ENCODE measurements at regions not wholly inside any gene's neighbourhood (a gene's known extent, or its start where the extent isn't known, plus 50 kb on each side); places are given as distances from the start of the nearest gene placed in this dataset.

- no peak overlapping the region for H2BK20ac ChIP-seq (ENCODE audit: low read length)
- no peak for FAIRE-seq
- H4K91ac ChIP-seq (replicated peaks; ENCODE audit: insufficient read length, low read length), result no peak overlapping the region
- no peaks in the 10 kb centered on the region for H4K20me1 ChIP-seq (replicated peaks in 1 of 2; ENCODE audit: control insufficient read depth in 1 of 2, insufficient read depth in 2 of 2, low read length in 2 of 2)
- H2BK15ac ChIP-seq (ENCODE audit: low read length), result no peak overlapping the region
- H3K27me3 ChIP-seq (replicated peaks in 1 of 4; ENCODE audit: control insufficient read depth in 3 of 4, extremely low read depth in 1 of 4, insufficient read depth in 3 of 4, low read length in 3 of 4), result peaks cover 0 to 1% (median 0%) of the 10 kb centered on the region in 4 experiments; a peak in 1 of 7 replicates
- no peak for DNase-seq (ENCODE audit: low read depth in 1 of 2, low spot score in 2 of 2)
- ChIA-PET POLR2A (ENCODE audit: partially characterized antibody) (no interaction called here), CTCF (ENCODE audit: partially characterized antibody) (interaction anchor here (0.7 to 1.3 kb wide), 3 partner anchors 19 to 482 kb away, joined by 3 to 4 read pairs (median 4); no protein-coding TSS in a partner anchor)
- no peak overlapping the region for H3K18ac ChIP-seq (ENCODE audit: extremely low read depth, low read length)
- no peak overlapping the region for H2AFZ ChIP-seq (ENCODE audit: low read length)
- H3K4me1 ChIP-seq (replicated peaks in 1 of 4; ENCODE audit: control insufficient read depth in 3 of 4, insufficient read depth in 4 of 4, low read length in 3 of 4), result no peaks in the 10 kb centered on the region
- no peak overlapping the region for H4K5ac ChIP-seq (ENCODE audit: insufficient read length, low read depth, low read length)
- 97% methylated on average over 5 of the region's 5 CpGs; no CpG with 5 or more reads in 1 of the 2 experiments for WGBS, 2 experiments (ENCODE audit: extremely low coverage in 1 of 2, insufficient coverage in 1 of 2, insufficient read length in 1 of 2, insufficient replicate concordance in 2 of 2, low coverage in 1 of 2, low lambda C conversion rate in 2 of 2, missing lambda C conversion rate in 1 of 2)
- no peak overlapping the region for H2BK12ac ChIP-seq (ENCODE audit: low read depth, low read length)
- H3K4me3 ChIP-seq (ENCODE audit: extremely low read depth in 1 of 4, insufficient read depth in 2 of 4, low read depth in 3 of 4, low read length in 4 of 4), result no peak overlapping the region
- no peaks in the 10 kb centered on the region for H3K79me2 ChIP-seq (ENCODE audit: control insufficient read depth in 1 of 2, insufficient read depth in 2 of 2, low read length in 2 of 2)
- H3K79me1 ChIP-seq (ENCODE audit: low read depth, low read length), result no peaks in the 10 kb centered on the region
- H2BK120ac ChIP-seq (replicated peaks; ENCODE audit: low read depth, low read length), result no peak overlapping the region
- H2AK5ac ChIP-seq (ENCODE audit: low read depth, low read length), result no peak overlapping the region
- H3K4ac ChIP-seq (replicated peaks; ENCODE audit: insufficient read length, low read depth, low read length), result no peak overlapping the region
- no peak overlapping the region for H3K14ac ChIP-seq (ENCODE audit: insufficient read length)
- no peak overlapping the region for H4K8ac ChIP-seq (ENCODE audit: extremely low read depth, insufficient read depth, low read length)
- no peak overlapping the region for H3K56ac ChIP-seq (replicated peaks; ENCODE audit: insufficient read length, low read depth, low read length)
- no peaks in the 10 kb centered on the region; a peak in 1 of 8 replicates for H3K36me3 ChIP-seq (ENCODE audit: control insufficient read depth in 2 of 4, insufficient read depth in 4 of 4, low read length in 3 of 4)
- no peak for TF ChIP-seq MAFK (IDR thresholded peaks at IDR 0.05; ENCODE audit: low read depth, low read length)
- TF ChIP-seq EP300 (IDR thresholded peaks at IDR 0.05; ENCODE audit: borderline replicate concordance in 1 of 2, low read depth in 2 of 2, low read length in 2 of 2), result no peak
- TF ChIP-seq BACH1 (IDR thresholded peaks at IDR 0.05; ENCODE audit: low read length), result no peak
- TF ChIP-seq EGR1 (IDR thresholded peaks at IDR 0.05; ENCODE audit: borderline replicate concordance, low read depth, low read length), result no peak
- no peak for TF ChIP-seq SP2 (IDR thresholded peaks at IDR 0.05; ENCODE audit: low read length)
- no peak for TF ChIP-seq SP1 (IDR thresholded peaks at IDR 0.05; ENCODE audit: low read depth, low read length)
- TF ChIP-seq CTBP2 (IDR thresholded peaks at IDR 0.05; ENCODE audit: borderline replicate concordance, insufficient read depth, insufficient read length, low read length), result no peak
- TF ChIP-seq TCF12 (IDR thresholded peaks at IDR 0.05; ENCODE audit: low read depth, low read length), result no peak
- no peak for TF ChIP-seq USF2 (IDR thresholded peaks at IDR 0.05; ENCODE audit: low read length)
- no peak for TF ChIP-seq HDAC6 (IDR thresholded peaks at IDR 0.05; ENCODE audit: low read depth, low read length)
- TF ChIP-seq BRCA1 (IDR thresholded peaks at IDR 0.05; ENCODE audit: low read depth, low read length), result no peak
- TF ChIP-seq SIX5 (IDR thresholded peaks at IDR 0.05; ENCODE audit: low read depth, low read length), result no peak
- H3K27ac ChIP-seq (ENCODE audit: low read depth, low read length), result no peak overlapping the region
- no peak overlapping the region for H2BK5ac ChIP-seq (ENCODE audit: low read depth, low read length)
- H3K9me3 ChIP-seq (ENCODE audit: insufficient read depth in 2 of 2, low read depth in 1 of 2, low read length in 1 of 2), result peaks cover 3 to 5% of the 10 kb centered on the region in 2 experiments; a peak in 1 of 4 replicates
- no peak overlapping the region for H3K9ac ChIP-seq (replicated peaks in 1 of 4; ENCODE audit: extremely low read depth in 1 of 4, low read depth in 3 of 4, low read length in 3 of 4)
- H3K23ac ChIP-seq (ENCODE audit: insufficient read length), result no peak overlapping the region
- no peaks in the 10 kb centered on the region for H3K23me2 ChIP-seq (ENCODE audit: low read depth, low read length)
- no peak overlapping the region for H3K4me2 ChIP-seq (ENCODE audit: insufficient read depth in 1 of 2, low read depth in 2 of 2, low read length in 2 of 2)
These were observed 217.6 kb upstream of the FIGN start for GRCh38 chr2:163953390-163953907.

All from H1 (cell line).